Astrocyte of the spinal cord (primary cell): ENCODE measurements at regions not wholly inside any gene's neighbourhood (a gene's known extent, or its start where the extent isn't known, plus 50 kb on each side); places are given as distances from the start of the nearest gene placed in this dataset.
A peak's percentile ranks its signal among the peaks of the same experiment; 100 is the strongest.
"Not testable (repeated sequence)": the region's sequence is repeated elsewhere in the genome, so short reads cannot be mapped to it uniquely, and the experiment has no call there.

Source experiments
- DNase-seq: peaks from one replicate; pipeline ENCODE4 v3.0.0; 2011; ENCODE audit warnings: low read depth, low spot score
- H3K4me3 ChIP-seq: 2 replicates; pipeline ENCODE4 v1.5.1; 2011; ENCODE audit warnings: low read depth, mild to moderate bottlenecking, low read length, moderate library complexity
- in situ Hi-C: cut with HindIII; loops from 2 replicates; pipeline ENCODE4 v1.10.0; 2017; ENCODE audit warnings: low sequenced_read_pairs
- TF ChIP-seq, protein P1 (sequence below): IDR thresholded peaks from 2 replicates; pipeline ENCODE4 v1.5.1; 2012; ENCODE audit warnings: low read depth, mild to moderate bottlenecking, low read length, inconsistent platforms

DNA sequence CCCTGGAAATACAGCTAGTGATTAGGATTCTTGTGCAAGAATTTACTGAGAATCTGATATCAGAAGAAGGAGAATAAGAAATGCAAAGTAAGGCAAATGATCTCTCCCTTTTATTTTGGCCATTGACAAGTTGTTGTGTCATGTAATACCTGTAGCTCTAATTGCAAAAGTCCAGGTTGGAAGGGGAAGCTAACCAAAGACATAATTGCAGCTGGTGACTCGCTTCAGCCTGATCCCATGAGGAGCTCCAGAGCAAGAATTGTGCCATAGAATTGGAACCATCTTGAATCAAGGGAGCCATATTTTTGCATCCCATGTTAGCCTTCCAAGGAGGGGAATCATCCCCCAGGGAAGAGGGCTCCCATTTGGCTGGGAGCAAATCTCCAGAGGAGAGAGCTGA, 149.6 kb upstream of the MOCS2 start:
- no peak for DNase-seq
- TF ChIP-seq, protein P1, sequence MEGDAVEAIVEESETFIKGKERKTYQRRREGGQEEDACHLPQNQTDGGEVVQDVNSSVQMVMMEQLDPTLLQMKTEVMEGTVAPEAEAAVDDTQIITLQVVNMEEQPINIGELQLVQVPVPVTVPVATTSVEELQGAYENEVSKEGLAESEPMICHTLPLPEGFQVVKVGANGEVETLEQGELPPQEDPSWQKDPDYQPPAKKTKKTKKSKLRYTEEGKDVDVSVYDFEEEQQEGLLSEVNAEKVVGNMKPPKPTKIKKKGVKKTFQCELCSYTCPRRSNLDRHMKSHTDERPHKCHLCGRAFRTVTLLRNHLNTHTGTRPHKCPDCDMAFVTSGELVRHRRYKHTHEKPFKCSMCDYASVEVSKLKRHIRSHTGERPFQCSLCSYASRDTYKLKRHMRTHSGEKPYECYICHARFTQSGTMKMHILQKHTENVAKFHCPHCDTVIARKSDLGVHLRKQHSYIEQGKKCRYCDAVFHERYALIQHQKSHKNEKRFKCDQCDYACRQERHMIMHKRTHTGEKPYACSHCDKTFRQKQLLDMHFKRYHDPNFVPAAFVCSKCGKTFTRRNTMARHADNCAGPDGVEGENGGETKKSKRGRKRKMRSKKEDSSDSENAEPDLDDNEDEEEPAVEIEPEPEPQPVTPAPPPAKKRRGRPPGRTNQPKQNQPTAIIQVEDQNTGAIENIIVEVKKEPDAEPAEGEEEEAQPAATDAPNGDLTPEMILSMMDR: no peak
- H3K4me3 ChIP-seq: no peak overlapping the region
- in situ Hi-C loops: no loop called here

DNA sequence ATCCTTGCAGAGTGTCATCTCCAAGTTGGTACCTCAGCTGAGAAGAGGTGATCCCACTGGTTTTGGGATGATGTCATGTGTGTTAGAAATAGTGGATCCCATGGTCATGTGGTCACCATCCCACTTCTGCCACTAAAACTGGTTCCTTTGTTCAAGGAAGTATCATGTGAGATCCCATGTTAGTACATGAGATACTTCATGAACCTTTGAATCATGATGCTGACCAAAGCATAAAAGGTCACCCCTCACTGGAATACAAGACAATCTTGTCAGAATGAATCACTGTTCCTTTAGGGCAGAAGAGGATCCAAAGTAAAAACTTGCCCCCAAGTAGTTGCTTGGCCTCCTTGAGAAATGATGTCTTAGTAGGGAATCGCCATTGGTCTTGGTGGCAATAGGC, 150.9 kb upstream of the MOCS2 start:
- TF ChIP-seq, protein P1: no peak
- in situ Hi-C loops: no loop called here
- DNase-seq: no peak
- no peak overlapping the region for H3K4me3 ChIP-seq

- TF ChIP-seq, protein P1: no peak
- H3K4me3 ChIP-seq: no peak overlapping the region
- in situ Hi-C loops: no loop called here
- no peak for DNase-seq
Observed at GRCh38 chr5:53261245-53261644, 151.7 kb upstream of the MOCS2 start.

DNA sequence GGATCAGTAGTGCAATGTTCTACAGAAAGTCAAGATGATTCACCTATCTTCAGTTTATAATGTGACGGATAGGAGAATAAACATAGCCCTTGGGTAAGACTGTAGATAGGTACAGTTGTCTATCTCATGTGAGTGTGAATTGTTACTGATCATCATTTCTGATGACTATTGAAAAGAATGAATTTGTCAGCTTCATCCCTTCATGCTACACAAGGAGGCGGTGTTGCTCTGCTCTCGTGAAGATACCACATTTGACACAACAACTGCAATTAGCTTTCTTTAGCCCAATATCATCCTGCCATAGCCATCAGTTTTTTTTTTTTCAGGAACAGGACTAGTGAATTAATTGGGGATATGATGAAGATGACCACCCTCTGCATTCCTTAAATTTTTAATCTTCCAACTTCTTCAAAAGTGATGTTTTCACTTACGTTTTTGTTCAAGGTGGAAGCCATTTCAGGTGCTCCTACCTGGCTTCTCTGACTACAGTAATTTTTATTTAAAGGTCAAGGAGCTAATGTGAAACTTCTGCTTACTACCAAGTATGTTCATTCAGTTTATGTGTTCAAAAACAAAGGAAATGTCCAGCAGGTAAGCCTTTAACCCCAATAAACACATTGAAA, 152.9 kb upstream of the MOCS2 start:
- in situ Hi-C loops: no loop called here
- TF ChIP-seq, protein P1: peak; percentile 74
- DNase-seq: peak; percentile 41
- no peak overlapping the region for H3K4me3 ChIP-seq

GRCh38 chr5:53263151-53263550, 153.6 kb upstream of the MOCS2 start:
- in situ Hi-C loops: no loop called here
- no peak for DNase-seq
- H3K4me3 ChIP-seq: no peak overlapping the region
- TF ChIP-seq, protein P1: no peak

GRCh38 chr5:53265043-53265442, 155.5 kb upstream of the MOCS2 start:
- TF ChIP-seq, protein P1: no peak
- in situ Hi-C loops: no loop called here
- no peak for DNase-seq
- no peak overlapping the region for H3K4me3 ChIP-seq

DNA sequence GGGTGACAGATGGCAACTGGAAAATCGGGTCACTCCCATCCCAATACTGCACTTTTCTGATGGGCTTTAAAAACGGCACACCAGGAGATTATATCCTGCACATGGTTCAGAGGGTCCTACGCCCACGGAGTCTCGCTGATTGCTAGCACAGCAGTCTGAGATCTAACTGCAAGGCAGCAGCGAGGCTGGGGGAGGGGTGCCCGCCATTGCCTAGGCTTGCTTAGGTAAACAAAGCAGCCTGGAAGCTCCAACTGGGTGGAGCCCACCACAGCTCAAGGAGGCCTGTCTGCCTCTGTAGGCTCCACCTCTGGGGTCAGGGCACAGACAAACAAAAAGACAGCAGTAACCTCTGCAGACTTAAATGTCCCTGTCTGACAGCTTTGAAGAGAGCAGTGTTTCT, 158.7 kb upstream of the MOCS2 start:
- H3K4me3 ChIP-seq, in situ Hi-C loops, DNase-seq: not testable (repeated sequence)
